ENCODE measurements at regions not wholly inside any gene's neighbourhood (a gene's known extent, or its start where the extent isn't known, plus 50 kb on each side); places are given as distances from the start of the nearest gene placed in this dataset.

DNA sequence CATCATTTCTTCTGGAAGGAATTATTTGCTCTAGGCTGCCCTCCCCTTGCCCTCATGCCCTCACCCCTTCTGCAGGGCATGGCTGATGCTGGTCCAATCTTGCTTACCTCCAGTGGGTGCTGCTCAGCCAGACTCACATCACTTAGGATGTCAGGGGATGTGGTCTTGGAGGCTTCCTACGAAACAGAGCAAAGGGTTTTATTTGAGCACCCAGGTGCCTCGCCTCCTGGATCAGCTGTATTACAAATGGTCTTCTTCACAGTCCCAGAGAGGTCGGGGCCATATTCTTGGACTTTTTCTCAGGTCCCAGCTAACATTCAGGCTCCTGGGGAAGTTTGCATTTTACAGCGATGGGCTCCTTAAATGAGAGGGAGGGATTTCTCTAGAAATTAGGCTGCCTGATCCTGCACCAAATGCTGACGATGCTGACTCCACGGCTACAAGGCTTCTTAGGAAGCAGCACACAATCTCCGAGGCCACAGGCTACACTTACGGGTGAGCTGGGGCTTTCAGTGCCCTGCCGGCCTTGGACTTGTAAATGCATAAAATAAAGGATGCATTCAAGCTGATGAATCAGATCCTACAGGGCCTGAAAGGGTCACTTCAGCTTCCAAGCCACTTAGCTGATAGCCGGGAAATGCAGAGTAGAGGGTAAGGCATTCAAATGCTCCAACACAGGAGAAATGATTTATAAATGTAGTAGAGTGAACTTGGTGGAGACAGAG, 159.8 kb upstream of the ECI2 start:
- TF ChIP-seq POLR2AphosphoS5 (IDR thresholded peaks at IDR 0.05) (no peak), POLR2A (IDR thresholded peaks at IDR 0.05) (no peak)
- TF ChIP-seq, protein P1, sequence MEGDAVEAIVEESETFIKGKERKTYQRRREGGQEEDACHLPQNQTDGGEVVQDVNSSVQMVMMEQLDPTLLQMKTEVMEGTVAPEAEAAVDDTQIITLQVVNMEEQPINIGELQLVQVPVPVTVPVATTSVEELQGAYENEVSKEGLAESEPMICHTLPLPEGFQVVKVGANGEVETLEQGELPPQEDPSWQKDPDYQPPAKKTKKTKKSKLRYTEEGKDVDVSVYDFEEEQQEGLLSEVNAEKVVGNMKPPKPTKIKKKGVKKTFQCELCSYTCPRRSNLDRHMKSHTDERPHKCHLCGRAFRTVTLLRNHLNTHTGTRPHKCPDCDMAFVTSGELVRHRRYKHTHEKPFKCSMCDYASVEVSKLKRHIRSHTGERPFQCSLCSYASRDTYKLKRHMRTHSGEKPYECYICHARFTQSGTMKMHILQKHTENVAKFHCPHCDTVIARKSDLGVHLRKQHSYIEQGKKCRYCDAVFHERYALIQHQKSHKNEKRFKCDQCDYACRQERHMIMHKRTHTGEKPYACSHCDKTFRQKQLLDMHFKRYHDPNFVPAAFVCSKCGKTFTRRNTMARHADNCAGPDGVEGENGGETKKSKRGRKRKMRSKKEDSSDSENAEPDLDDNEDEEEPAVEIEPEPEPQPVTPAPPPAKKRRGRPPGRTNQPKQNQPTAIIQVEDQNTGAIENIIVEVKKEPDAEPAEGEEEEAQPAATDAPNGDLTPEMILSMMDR (IDR thresholded peaks at IDR 0.05) = no peak

Data from breast epithelium (tissue), 3 donors.